K562 (cell line): ENCODE measurements at regions not wholly inside any gene's neighbourhood (a gene's known extent, or its start where the extent isn't known, plus 50 kb on each side); places are given as distances from the start of the nearest gene placed in this dataset.

ENCODE experiments used
- ATAC-seq: fragments of 200-7000 bp; cut with Tn5 transposase; 3 replicates; pipeline ENCODE4 v1.9.1; 2020; ENCODE audit warnings: moderate library complexity
- BruUV-seq: library from RNA; stranded (reverse); fragments of 400-500 nt; replicated peaks from 2 replicates; lab custom pipeline; 2021; lab: Mats Ljungman, UMichigan
- CTCF ChIA-PET: fragments of 300-600 bp; formaldehyde crosslinking; extraction: SDS; loops from one replicate; lab custom pipeline; 2021; ENCODE audit warnings: low intra/inter-chr PET ratio; lab: Yijun Ruan, JAX
- POLR2A ChIA-PET: fragments of 300-600, 350-650 bp; sonication (Branson Sonifier 250); formaldehyde crosslinking; extraction: SDS; loops from one replicate; lab custom pipeline; 2021; ENCODE audit warnings: antibody characterized with exemption, inconsistent platforms; lab: Yijun Ruan, JAX
- DNase-seq, 4 experiments: peaks; one replicate each; pipeline versions ENCODE4 v3.0.0 to v3.0.0-alpha.2; 2011 to 2018; ENCODE audit warnings: low spot score in 3 of 4, mixed read lengths in 3 of 4; ENCODE audit errors: extremely low read depth in 1 of 4
- FAIRE-seq: peaks from 2 replicates; lab custom pipeline; 2011; peaks lifted over from hg19 to GRCh38; lab: Jason Lieb, UNC
- H2AFZ ChIP-seq: 2 replicates; pipeline ENCODE4 v1.6.0; 2011; ENCODE audit warnings: low read depth, low read length, control low read depth, inconsistent platforms
- H3K27ac ChIP-seq: fragments of 200-600 bp; 3 replicates; pipeline ENCODE4 v1.8.0; 2011; ENCODE audit warnings: low read depth, mild to moderate bottlenecking, control low read depth, inconsistent platforms, low read length, moderate library complexity, mixed read lengths; ENCODE audit errors: extremely low read depth
- H3K27me3 ChIP-seq, 2 experiments: fragments of 300-600 bp in 1 of 2; 2 replicates in 1 of 2; 3 replicates in 1 of 2; pipeline versions ENCODE4 v1.6.0 to v1.8.0; 2011; ENCODE audit warnings: inconsistent platforms in 2 of 2, low read length in 2 of 2, mild to moderate bottlenecking in 1 of 2, mixed read lengths in 1 of 2, moderate library complexity in 1 of 2; ENCODE audit not compliant: control insufficient read depth in 2 of 2, insufficient read depth in 2 of 2
- H3K36me3 ChIP-seq: fragments of 300-600 bp; 3 replicates; pipeline ENCODE4 v1.8.0; 2011; ENCODE audit warnings: mild to moderate bottlenecking, low read length, inconsistent platforms; ENCODE audit not compliant: control insufficient read depth, insufficient read depth
- H3K4me1 ChIP-seq, 2 experiments: fragments of 200-600 bp in 1 of 2; replicated peaks in 1 of 2; 2 replicates in 1 of 2; 3 replicates in 1 of 2; pipeline versions ENCODE4 v1.5.1 to v1.8.0; 2011; ENCODE audit warnings: inconsistent platforms in 2 of 2, low read length in 2 of 2, mild to moderate bottlenecking in 1 of 2, mixed read lengths in 1 of 2, moderate library complexity in 1 of 2; ENCODE audit not compliant: control insufficient read depth in 2 of 2, insufficient read depth in 2 of 2
- H3K4me2 ChIP-seq: 2 replicates; pipeline ENCODE4 v1.6.1; 2011; ENCODE audit warnings: low read length, control low read depth, inconsistent platforms, mixed read lengths; ENCODE audit not compliant: insufficient read depth
- H3K4me3 ChIP-seq: fragments of 200-600 bp; sonication (generic), shearing (Covaris generic); 2 replicates; pipeline ENCODE4 v1.5.1; 2016; ENCODE audit warnings: control low read depth, inconsistent platforms
- H3K79me2 ChIP-seq: fragments of 200-600 bp; 3 replicates; pipeline ENCODE4 v1.8.0; 2011; ENCODE audit warnings: low read length, inconsistent platforms; ENCODE audit not compliant: control insufficient read depth, insufficient read depth
- H3K9ac ChIP-seq, 2 experiments: 2 replicates each; pipeline versions ENCODE4 v1.6.0 to v1.6.1; 2011; ENCODE audit warnings: low read depth in 2 of 2, low read length in 2 of 2, control low read depth in 1 of 2, inconsistent platforms in 1 of 2, mild to moderate bottlenecking in 1 of 2, mixed read lengths in 1 of 2; ENCODE audit not compliant: insufficient read depth in 1 of 2
- H3K9me1 ChIP-seq: one replicate; pipeline ENCODE4 v1.6.0; 2011; ENCODE audit warnings: inconsistent platforms, mild to moderate bottlenecking, low read length, moderate library complexity; ENCODE audit not compliant: control insufficient read depth, insufficient read depth
- H3K9me3 ChIP-seq: replicated peaks from 2 replicates; pipeline ENCODE4 v1.5.1; 2011; ENCODE audit warnings: low read depth, low read length, inconsistent platforms; ENCODE audit not compliant: control insufficient read depth, insufficient read depth
- H4K20me1 ChIP-seq: replicated peaks from 2 replicates; pipeline ENCODE4 v1.6.1; 2011; ENCODE audit warnings: low read length, inconsistent platforms, mixed read lengths; ENCODE audit not compliant: control insufficient read depth, insufficient read depth
- ATF7 ChIP-seq: fragments of 450-650 bp; IDR thresholded peaks from 2 replicates; pipeline ENCODE4 v1.7.1; 2014; ENCODE audit warnings: mild to moderate bottlenecking, moderate library complexity
- CBX8 ChIP-seq: fragments of 200-600 bp; sonication (generic); IDR thresholded peaks from 2 replicates; pipeline ENCODE4 v1.6.1; 2012; ENCODE audit warnings: borderline replicate concordance, mixed run types, low read depth, mild to moderate bottlenecking, moderate library complexity, mixed read lengths, low read length, control low read depth, inconsistent platforms; ENCODE audit not compliant: poor library complexity, severe bottlenecking; ENCODE audit errors: extremely low read depth
- EP400 ChIP-seq: fragments of 450-650 bp; IDR thresholded peaks from 2 replicates; pipeline ENCODE4 v1.6.1; 2017; ENCODE audit warnings: antibody characterized with exemption, mild to moderate bottlenecking, moderate library complexity
- GABPB2 ChIP-seq: fragments of 250-450 bp; sonication (Bioruptor Pico); conservative IDR thresholded peaks from 2 replicates; pipeline ENCODE4 v1.5.1; 2021; ENCODE audit warnings: mild to moderate bottlenecking
- HBP1 ChIP-seq: fragments of 450-650 bp; formaldehyde crosslinking; IDR thresholded peaks from 2 replicates; pipeline ENCODE4 v1.4.0; 2022; ENCODE audit warnings: missing genetic modification characterization
- MED1 ChIP-seq: sonication (generic); formaldehyde crosslinking; IDR thresholded peaks from 2 replicates; pipeline ENCODE4 v1.8.1; 2023; ENCODE audit warnings: missing genetic modification reagents, borderline replicate concordance
- NCOA1 ChIP-seq: fragments of 450-650 bp; IDR thresholded peaks from 2 replicates; pipeline ENCODE4 v1.6.1; 2016; ENCODE audit warnings: low read depth
- PRPF4 ChIP-seq: fragments of 200-400 bp; formaldehyde crosslinking; IDR thresholded peaks from one replicate; pipeline ENCODE4 v1.6.1; 2017; ENCODE audit warnings: low read length, low read depth, mild to moderate bottlenecking; ENCODE audit not compliant: insufficient read depth, poor library complexity, severe bottlenecking
- RAD51 ChIP-seq: fragments of 450-650 bp; IDR thresholded peaks from 2 replicates; pipeline ENCODE4 v1.7.1; 2016; ENCODE audit warnings: low read depth, mild to moderate bottlenecking, borderline replicate concordance
- RNF219 ChIP-seq: fragments of 250-450 bp; sonication (Bioruptor Pico); IDR thresholded peaks from 2 replicates; pipeline ENCODE4 v1.5.0; 2022; ENCODE audit warnings: mild to moderate bottlenecking
- ZFP91 ChIP-seq: sonication (generic); formaldehyde crosslinking; IDR thresholded peaks from 2 replicates; pipeline ENCODE4 v1.8.0; 2022; ENCODE audit warnings: mild to moderate bottlenecking, missing genetic modification reagents
- ZNF274 ChIP-seq: IDR thresholded peaks from 2 replicates; pipeline ENCODE4 v1.6.1; 2011; ENCODE audit warnings: low read depth, mild to moderate bottlenecking, low read length, moderate library complexity, borderline replicate concordance
- ZNF277 ChIP-seq: fragments of 250-450 bp; sonication (Bioruptor Pico); IDR thresholded peaks from 2 replicates; pipeline ENCODE4 v1.8.0; 2022; ENCODE audit warnings: inconsistent platforms, mild to moderate bottlenecking, moderate library complexity, borderline replicate concordance
- ZNF347 ChIP-seq: fragments of 450-650 bp; formaldehyde crosslinking; IDR thresholded peaks from 2 replicates; pipeline ENCODE4 v1.4.0; 2020; ENCODE audit warnings: low read depth, mild to moderate bottlenecking, moderate library complexity
- ZSCAN32 ChIP-seq: fragments of 450-650 bp; formaldehyde crosslinking; IDR thresholded peaks from 2 replicates; pipeline ENCODE4 v1.4.0; 2020; ENCODE audit warnings: mild to moderate bottlenecking, moderate library complexity
- WGBS: fragments of 100-300 bp; shearing (Covaris generic); methylation state at CpG from one replicate; pipeline ENCODE4 v1.1.6; 2016; ENCODE audit warnings: low coverage, mixed read lengths; ENCODE audit not compliant: insufficient coverage; ENCODE audit errors: missing lambda C conversion rate; 5-methylcytosine and 5-hydroxymethylcytosine counted together
- in situ Hi-C: fragments of 300-500 bp; cut with MboI; formaldehyde crosslinking; loops from 4 replicates; pipeline ENCODE4 v1.15.0; 2018; ENCODE audit warnings: inconsistent platforms, mixed read lengths
- intact Hi-C: fragments of 100-400 bp; cut with micrococcal nuclease; formaldehyde crosslinking; loops from 2 replicates; pipeline ENCODE4 v1.14.2; 2022

GRCh38 chr4:156313497-156313896 is 359.8 kb upstream of the CTSO start:
- ChIA-PET POLR2A (no interaction called here), CTCF (no interaction called here)
- H4K20me1 ChIP-seq, result no peaks in the 10 kb centered on the region
- no peak overlapping the region for H2AFZ ChIP-seq
- no peaks in the 10 kb centered on the region for H3K36me3 ChIP-seq
- no peaks in the 10 kb centered on the region for H3K27me3 ChIP-seq
- no peak overlapping the region for H3K9ac ChIP-seq
- H3K4me1 ChIP-seq, result no peaks in the 10 kb centered on the region
- TF ChIP-seq GABPB2 (CRISPR knock-in tag), result no peak
- TF ChIP-seq ZNF347 (CRISPR knock-in tag), result no peak
- no peak for TF ChIP-seq NCOA1
- TF ChIP-seq HBP1 (CRISPR knock-in tag), result no peak
- no peak for TF ChIP-seq RNF219
- no peak for TF ChIP-seq PRPF4
- TF ChIP-seq MED1 (CRISPR knock-in tag), result no peak
- no peak for TF ChIP-seq ZSCAN32
- TF ChIP-seq RAD51, result no peak
- no peak for TF ChIP-seq ATF7
- no peak for TF ChIP-seq ZNF274
- TF ChIP-seq CBX8, result no peak
- no peak for TF ChIP-seq ZFP91 (CRISPR knock-in tag)
- no peak for TF ChIP-seq ZNF277 (CRISPR knock-in tag)
- TF ChIP-seq EP400, result no peak
- FAIRE-seq (no peak), ATAC-seq (no peak), DNase-seq (no peak)
- in situ Hi-C loops, result no loop called here
- BruUV-seq, result no TSS peak
- no peak overlapping the region for H3K4me2 ChIP-seq
- H3K79me2 ChIP-seq, result no peaks in the 10 kb centered on the region
- H3K9me1 ChIP-seq, result no peaks in the 10 kb centered on the region
- 4% methylated on average over 2 of the region's 2 CpGs for WGBS
- H3K9me3 ChIP-seq, result no peaks in the 10 kb centered on the region; the same call in 1 of the 2 replicates
- no peak overlapping the region for H3K27ac ChIP-seq
- intact Hi-C loops, result no loop called here
- no peak overlapping the region for H3K4me3 ChIP-seq
